Panc1 (cell line): ENCODE measurements at regions not wholly inside any gene's neighbourhood (a gene's known extent, or its start where the extent isn't known, plus 50 kb on each side); places are given as distances from the start of the nearest gene placed in this dataset.

Experiments used
- ATAC-seq: fragments of 200-7000 bp; cut with Tn5 transposase; 2 replicates; pipeline ENCODE4 v1.9.1; 2020; ENCODE audit warnings: mild to moderate bottlenecking, moderate library complexity
- BruUV-seq: library from RNA; stranded (reverse); fragments of 400-500 nt; replicated peaks from 2 replicates; lab custom pipeline; 2021; lab: Mats Ljungman, UMichigan
- CTCF ChIA-PET: fragments of 300-600 bp; sonication (Branson Sonifier 250); formaldehyde crosslinking; loops from one replicate; lab custom pipeline; 2022; ENCODE audit warnings: antibody characterized with exemption; lab: Charles Lee
- POLR2A ChIA-PET: fragments of 300-600 bp; sonication (Branson Sonifier 250); formaldehyde crosslinking; loops from one replicate; lab custom pipeline; 2022; ENCODE audit warnings: antibody characterized with exemption; lab: Charles Lee
- DNase-seq: peaks from one replicate; pipeline ENCODE4 v3.0.0-alpha.2; 2010; ENCODE audit warnings: low read depth, low spot score
- H3K27ac ChIP-seq: 2 replicates; pipeline ENCODE4 v1.5.1; 2011; ENCODE audit warnings: mild to moderate bottlenecking, low read length, inconsistent platforms
- H3K27me3 ChIP-seq: fragments of 200-500 bp; sonication (Bioruptor generic); 2 replicates; pipeline ENCODE4 v1.6.0; 2014; ENCODE audit warnings: low read length, inconsistent platforms; ENCODE audit not compliant: control insufficient read depth, insufficient read depth
- H3K36me3 ChIP-seq: fragments of 200-500 bp; sonication (Bioruptor generic); 2 replicates; pipeline ENCODE4 v1.5.1; 2014; ENCODE audit warnings: inconsistent platforms, mild to moderate bottlenecking, low read length, moderate library complexity; ENCODE audit not compliant: control insufficient read depth, insufficient read depth
- H3K4me1 ChIP-seq: 2 replicates; pipeline ENCODE4 v1.5.1; 2011; ENCODE audit warnings: inconsistent platforms, mild to moderate bottlenecking, low read length, moderate library complexity; ENCODE audit not compliant: control insufficient read depth, insufficient read depth
- H3K4me3 ChIP-seq, 2 experiments: 2 replicates each; pipeline ENCODE4 v1.5.1; 2011 to 2012; ENCODE audit warnings: low read depth in 2 of 2, low read length in 2 of 2, mild to moderate bottlenecking in 2 of 2, inconsistent platforms in 1 of 2, moderate library complexity in 1 of 2
- H3K9me3 ChIP-seq: fragments of 200-500 bp; sonication (Bioruptor generic); 2 replicates; pipeline ENCODE4 v1.5.1; 2014; ENCODE audit warnings: low read depth, mild to moderate bottlenecking, inconsistent platforms, low read length, moderate library complexity; ENCODE audit not compliant: control insufficient read depth, insufficient read depth
- POLR2AphosphoS5 ChIP-seq: IDR thresholded peaks from 2 replicates; pipeline ENCODE4 v1.6.1; 2012; ENCODE audit warnings: mild to moderate bottlenecking, low read depth, low read length, moderate library complexity
- REST ChIP-seq, 2 experiments: IDR thresholded peaks; 2 replicates each; pipeline ENCODE4 v1.6.1; 2011 to 2012; ENCODE audit warnings: low read depth in 2 of 2, control low read depth in 1 of 2, low read length in 1 of 2, mild to moderate bottlenecking in 1 of 2, moderate library complexity in 1 of 2; ENCODE audit not compliant: insufficient read depth in 1 of 2
- SIN3A ChIP-seq: IDR thresholded peaks from 2 replicates; pipeline ENCODE4 v1.6.1; 2012; ENCODE audit warnings: low read depth, mild to moderate bottlenecking, low read length, moderate library complexity, borderline replicate concordance; ENCODE audit not compliant: insufficient read depth
- TCF7L2 ChIP-seq: IDR thresholded peaks from 2 replicates; pipeline ENCODE4 v1.6.1; 2011; ENCODE audit warnings: mild to moderate bottlenecking, low read depth, low read length, inconsistent platforms
- in situ Hi-C: cut with HindIII; loops from 2 replicates; pipeline ENCODE4 v1.10.0; 2016; ENCODE audit warnings: low sequenced_read_pairs, low pct_unique_long_range_greater_than_20kb
- intact Hi-C: fragments of 100-400 bp; cut with micrococcal nuclease; formaldehyde crosslinking; loops from one replicate; pipeline ENCODE4 v1.10.0; 2022; ENCODE audit not compliant: unreplicated experiment
- TF ChIP-seq, protein P1 (sequence below): fragments of 450-650 bp; IDR thresholded peaks from 2 replicates; pipeline ENCODE4 v1.5.1; 2017; ENCODE audit warnings: mild to moderate bottlenecking

GRCh38 chr2:220174826-220175225 lies 547.4 kb downstream of the SLC4A3 start:
- ChIA-PET CTCF (no interaction called here), POLR2A (no interaction called here)
- H3K27ac ChIP-seq: no peak overlapping the region
- BruUV-seq: no TSS peak
- DNase-seq (no peak), ATAC-seq (no peak)
- no peaks in the 10 kb centered on the region for H3K4me1 ChIP-seq
- no peaks in the 10 kb centered on the region for H3K9me3 ChIP-seq
- H3K27me3 ChIP-seq: no peaks in the 10 kb centered on the region
- no peak for TF ChIP-seq TCF7L2
- TF ChIP-seq, protein P1, sequence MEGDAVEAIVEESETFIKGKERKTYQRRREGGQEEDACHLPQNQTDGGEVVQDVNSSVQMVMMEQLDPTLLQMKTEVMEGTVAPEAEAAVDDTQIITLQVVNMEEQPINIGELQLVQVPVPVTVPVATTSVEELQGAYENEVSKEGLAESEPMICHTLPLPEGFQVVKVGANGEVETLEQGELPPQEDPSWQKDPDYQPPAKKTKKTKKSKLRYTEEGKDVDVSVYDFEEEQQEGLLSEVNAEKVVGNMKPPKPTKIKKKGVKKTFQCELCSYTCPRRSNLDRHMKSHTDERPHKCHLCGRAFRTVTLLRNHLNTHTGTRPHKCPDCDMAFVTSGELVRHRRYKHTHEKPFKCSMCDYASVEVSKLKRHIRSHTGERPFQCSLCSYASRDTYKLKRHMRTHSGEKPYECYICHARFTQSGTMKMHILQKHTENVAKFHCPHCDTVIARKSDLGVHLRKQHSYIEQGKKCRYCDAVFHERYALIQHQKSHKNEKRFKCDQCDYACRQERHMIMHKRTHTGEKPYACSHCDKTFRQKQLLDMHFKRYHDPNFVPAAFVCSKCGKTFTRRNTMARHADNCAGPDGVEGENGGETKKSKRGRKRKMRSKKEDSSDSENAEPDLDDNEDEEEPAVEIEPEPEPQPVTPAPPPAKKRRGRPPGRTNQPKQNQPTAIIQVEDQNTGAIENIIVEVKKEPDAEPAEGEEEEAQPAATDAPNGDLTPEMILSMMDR: no peak
- TF ChIP-seq SIN3A: no peak
- TF ChIP-seq REST (IDR thresholded peaks at IDR 0.05; ENCODE audit: insufficient read depth in 1 of 2, low read depth in 2 of 2, low read length in 1 of 2): no peak
- no peak for TF ChIP-seq POLR2AphosphoS5
- intact Hi-C loops: no loop called here
- in situ Hi-C loops: no loop called here
- no peak overlapping the region for H3K4me3 ChIP-seq
- no peaks in the 10 kb centered on the region for H3K36me3 ChIP-seq

DNA sequence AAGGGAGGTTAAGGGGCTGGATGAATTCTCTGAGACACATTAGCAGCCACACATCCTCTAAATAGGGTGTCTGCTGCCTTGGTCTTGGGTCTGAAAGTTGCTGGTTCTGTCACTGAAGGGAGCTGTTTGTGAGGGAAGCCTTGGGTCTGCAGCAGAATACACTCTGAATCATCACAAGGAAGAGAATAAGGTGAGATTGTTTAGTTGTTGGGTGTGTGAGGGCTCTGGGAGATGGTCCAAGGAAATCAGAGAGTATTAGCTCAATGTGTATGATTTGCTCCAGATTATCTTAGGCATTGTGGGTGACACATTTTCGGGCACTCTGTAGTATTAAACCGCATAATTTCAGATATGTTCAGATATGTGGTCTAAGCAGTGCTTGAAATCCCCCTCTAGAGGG lies 548.5 kb downstream of the SLC4A3 start:
- CTCF ChIA-PET: no interaction called here
- POLR2A ChIA-PET: no interaction called here
- Histone ChIP-seq H3K4me3 (no peak overlapping the region), H3K9me3 (no peaks in the 10 kb centered on the region), H3K27ac (no peak overlapping the region), H3K36me3 (no peaks in the 10 kb centered on the region), H3K27me3 (no peaks in the 10 kb centered on the region), H3K4me1 (no peaks in the 10 kb centered on the region)
- DNase-seq (no peak), ATAC-seq (no peak)
- no peak for TF ChIP-seq POLR2AphosphoS5
- TF ChIP-seq SIN3A: no peak
- no peak for TF ChIP-seq TCF7L2
- TF ChIP-seq, protein P1: no peak
- no peak for TF ChIP-seq REST (IDR thresholded peaks at IDR 0.05; ENCODE audit: insufficient read depth in 1 of 2, low read depth in 2 of 2, low read length in 1 of 2)
- in situ Hi-C loops: no loop called here
- no TSS peak for BruUV-seq
- intact Hi-C loops: no loop called here
